Liver (tissue), 8 donors: ENCODE measurements at regions not wholly inside any gene's neighbourhood (a gene's known extent, or its start where the extent isn't known, plus 50 kb on each side); places are given as distances from the start of the nearest gene placed in this dataset.

Source experiments
- DNase-seq: peaks from one replicate; pipeline ENCODE4 v3.0.0-alpha.2; 2017; ENCODE audit warnings: low spot score
- H3K27ac ChIP-seq, 2 donors: one replicate each; pipeline ENCODE4 v1.7.0; 2013; ENCODE audit warnings: inconsistent platforms in 2 of 2, low read length in 2 of 2, control low read depth in 1 of 2, low read depth in 1 of 2, mild to moderate bottlenecking in 1 of 2
- H3K27me3 ChIP-seq, 4 donors: one replicate each; pipeline versions ENCODE4 v1.6.1 to v1.7.0; 2013; ENCODE audit warnings: low read length in 3 of 4, inconsistent platforms in 1 of 4, mild to moderate bottlenecking in 1 of 4, moderate library complexity in 1 of 4; ENCODE audit not compliant: control insufficient read depth in 4 of 4, insufficient read depth in 4 of 4
- H3K36me3 ChIP-seq, 4 donors: one replicate each; pipeline versions ENCODE4 v1.6.1 to v1.7.0; 2013; ENCODE audit warnings: low read length in 3 of 4, mild to moderate bottlenecking in 3 of 4, low read depth in 1 of 4, moderate library complexity in 1 of 4; ENCODE audit not compliant: control insufficient read depth in 4 of 4, insufficient read depth in 3 of 4
- H3K4me1 ChIP-seq, 4 donors: one replicate each; pipeline versions ENCODE4 v1.6.1 to v1.7.0; 2013; ENCODE audit warnings: low read length in 3 of 4, mild to moderate bottlenecking in 3 of 4, moderate library complexity in 1 of 4; ENCODE audit not compliant: control insufficient read depth in 4 of 4, insufficient read depth in 4 of 4
- H3K4me3 ChIP-seq, 3 donors: one replicate each; pipeline versions ENCODE4 v1.6.1 to v1.7.0; 2013; ENCODE audit warnings: low read length in 3 of 3, control low read depth in 1 of 3, low read depth in 1 of 3, mild to moderate bottlenecking in 1 of 3
- H3K9ac ChIP-seq, 2 donors: one replicate each; pipeline ENCODE4 v1.7.0; 2013; ENCODE audit warnings: low read length in 2 of 2, mild to moderate bottlenecking in 2 of 2, moderate library complexity in 2 of 2, control low read depth in 1 of 2, low read depth in 1 of 2
- H3K9me3 ChIP-seq, 4 donors: one replicate each; pipeline versions ENCODE4 v1.6.1 to v1.7.0; 2013; ENCODE audit warnings: low read length in 3 of 4; ENCODE audit not compliant: control insufficient read depth in 4 of 4
- ATF3 ChIP-seq: IDR thresholded peaks from 2 replicates; pipeline ENCODE4 v1.6.1; 2016; ENCODE audit warnings: antibody characterized with exemption
- CTCF ChIP-seq: fragments of 150-350 bp; IDR thresholded peaks from 2 replicates; pipeline ENCODE4 v1.5.1; 2017; ENCODE audit warnings: improper control_type of control experiment, low read depth, low read length; ENCODE audit not compliant: missing input control
- EGR1 ChIP-seq, 2 donors: IDR thresholded peaks; 2 replicates each; pipeline ENCODE4 v1.6.1; 2016 to 2018; ENCODE audit warnings: antibody characterized with exemption in 2 of 2, low read depth in 2 of 2
- FOXA1 ChIP-seq: IDR thresholded peaks from 2 replicates; pipeline ENCODE4 v1.6.1; 2016; ENCODE audit warnings: antibody characterized with exemption
- FOXA2 ChIP-seq: IDR thresholded peaks from 2 replicates; pipeline ENCODE4 v1.6.1; 2016; ENCODE audit warnings: antibody characterized with exemption
- GABPA ChIP-seq, 2 donors: IDR thresholded peaks in 1 of 2; conservative IDR thresholded peaks in 1 of 2; 2 replicates each; pipeline ENCODE4 v1.6.1; 2016; ENCODE audit warnings: antibody characterized with exemption in 2 of 2, mild to moderate bottlenecking in 1 of 2, moderate library complexity in 1 of 2
- HNF4A ChIP-seq, 2 donors: conservative IDR thresholded peaks; 2 replicates each; pipeline ENCODE4 v1.6.1; 2016; ENCODE audit warnings: antibody characterized with exemption in 2 of 2, mild to moderate bottlenecking in 2 of 2
- HNF4G ChIP-seq: IDR thresholded peaks from 2 replicates; pipeline ENCODE4 v1.6.1; 2016; ENCODE audit warnings: antibody characterized with exemption
- JUND ChIP-seq, 2 donors: IDR thresholded peaks; 2 replicates each; pipeline ENCODE4 v1.6.1; 2016; ENCODE audit warnings: antibody characterized with exemption in 2 of 2
- MAX ChIP-seq: IDR thresholded peaks from 2 replicates; pipeline ENCODE4 v1.6.1; 2016; ENCODE audit warnings: antibody characterized with exemption
- NR2F2 ChIP-seq: IDR thresholded peaks from 2 replicates; pipeline ENCODE4 v1.6.1; 2016; ENCODE audit warnings: antibody characterized with exemption
- RAD21 ChIP-seq, 2 donors: IDR thresholded peaks; 2 replicates each; pipeline ENCODE4 v1.6.1; 2016; ENCODE audit warnings: antibody characterized with exemption in 2 of 2, mild to moderate bottlenecking in 2 of 2
- REST ChIP-seq: IDR thresholded peaks from 2 replicates; pipeline ENCODE4 v1.6.1; 2016; ENCODE audit warnings: antibody characterized with exemption, mild to moderate bottlenecking
- RXRA ChIP-seq, 2 donors: IDR thresholded peaks; 2 replicates each; pipeline ENCODE4 v1.6.1; 2017 to 2018; ENCODE audit warnings: antibody characterized with exemption in 2 of 2, mild to moderate bottlenecking in 1 of 2
- SP1 ChIP-seq: IDR thresholded peaks from 2 replicates; pipeline ENCODE4 v1.6.1; 2018; ENCODE audit warnings: antibody characterized with exemption, mild to moderate bottlenecking
- YY1 ChIP-seq: IDR thresholded peaks from 2 replicates; pipeline ENCODE4 v1.6.1; 2016; ENCODE audit warnings: antibody characterized with exemption, mild to moderate bottlenecking
- ZBTB33 ChIP-seq: IDR thresholded peaks from 2 replicates; pipeline ENCODE4 v1.6.1; 2016; ENCODE audit warnings: antibody characterized with exemption
- WGBS: extraction: QIAGEN DNeasy Blood & Tissue Kit; methylation state at CpG from one replicate; pipeline ENCODE4 v1.1.7; 2013; 5-methylcytosine and 5-hydroxymethylcytosine counted together
- donor health status: healthy.
- donor health status: healthy.
- donor health status: healthy.
- donor health status: healthy.
- donor health status: healthy.

- H3K9me3 ChIP-seq: no peaks in the 10 kb centered on the region
- H3K4me3 ChIP-seq: no peak overlapping the region
- no peaks in the 10 kb centered on the region for H3K4me1 ChIP-seq
- WGBS: 76% methylated on average over 4 of the region's 4 CpGs
- no peak for DNase-seq
- TF ChIP-seq RXRA (IDR thresholded peaks at IDR 0.05) (no peak), RAD21 (IDR thresholded peaks at IDR 0.05) (no peak), ZBTB33 (no peak), EGR1 (IDR thresholded peaks at IDR 0.05; ENCODE audit: low read depth in 2 of 2) (no peak), GABPA (IDR thresholded peaks at IDR 0.05 in 1 of 2, conservative IDR thresholded peaks at IDR 0.05 in 1 of 2) (no peak), JUND (IDR thresholded peaks at IDR 0.05) (no peak), HNF4A (conservative IDR thresholded peaks at IDR 0.05) (no peak), FOXA2 (no peak), CTCF (no peak), NR2F2 (no peak), YY1 (no peak), SP1 (no peak), MAX (no peak), FOXA1 (no peak), REST (no peak), ATF3 (no peak)
- H3K27ac ChIP-seq: no peak overlapping the region
- H3K36me3 ChIP-seq: no peaks in the 10 kb centered on the region
- H3K9ac ChIP-seq: no peak overlapping the region
- no peaks in the 10 kb centered on the region for H3K27me3 ChIP-seq
Observed at GRCh38 chr3:6612034-6612616, 248.8 kb upstream of the GRM7 start.

- no peaks in the 10 kb centered on the region for H3K9me3 ChIP-seq
- 63% methylated on average over 2 of the region's 2 CpGs for WGBS
- DNase-seq: no peak
- H3K4me3 ChIP-seq: no peak overlapping the region
- TF ChIP-seq MAX (no peak), REST (no peak), HNF4G (no peak), EGR1 (IDR thresholded peaks at IDR 0.05; ENCODE audit: low read depth in 2 of 2) (no peak)
- no peaks in the 10 kb centered on the region for H3K4me1 ChIP-seq
- H3K36me3 ChIP-seq: no peaks in the 10 kb centered on the region
- H3K27me3 ChIP-seq: no peaks in the 10 kb centered on the region
- no peak overlapping the region for H3K9ac ChIP-seq
- no peak overlapping the region for H3K27ac ChIP-seq
Observed at GRCh38 chr3:6622260-6622659, 238.7 kb upstream of the GRM7 start.
